ENCODE measurements at regions not wholly inside any gene's neighbourhood (a gene's known extent, or its start where the extent isn't known, plus 50 kb on each side); places are given as distances from the start of the nearest gene placed in this dataset.

- ATAC-seq = no peak
- no peak for TF ChIP-seq TOX (CRISPR knock-in tag; IDR thresholded peaks at IDR 0.05; ENCODE audit: borderline replicate concordance)
- TF ChIP-seq CSDC2 (CRISPR knock-in tag; IDR thresholded peaks at IDR 0.05) = no peak
- TF ChIP-seq PATZ1 (CRISPR knock-in tag; IDR thresholded peaks at IDR 0.05; ENCODE audit: borderline replicate concordance) = no peak
- TF ChIP-seq TCF4 (CRISPR knock-in tag; IDR thresholded peaks at IDR 0.05; ENCODE audit: borderline replicate concordance) = no peak
- no peak for TF ChIP-seq ZFP3 (CRISPR knock-in tag; IDR thresholded peaks at IDR 0.05)
Measured at GRCh38 chr6:18330548-18331081, 56.5 kb upstream of the RNF144B start.

- no peak for TF ChIP-seq ZNF8 (CRISPR knock-in tag; IDR thresholded peaks at IDR 0.05)
- TF ChIP-seq POU6F1 (CRISPR knock-in tag; IDR thresholded peaks at IDR 0.05; ENCODE audit: borderline replicate concordance, low read depth) = no peak
- no peak for TF ChIP-seq ZNF70 (CRISPR knock-in tag; IDR thresholded peaks at IDR 0.05)
- TF ChIP-seq CREB5 (CRISPR knock-in tag; IDR thresholded peaks at IDR 0.05; ENCODE audit: low read depth) = no peak
- TF ChIP-seq ZFP30 (CRISPR knock-in tag; IDR thresholded peaks at IDR 0.05) = no peak
- TF ChIP-seq ESRRG (CRISPR knock-in tag; IDR thresholded peaks at IDR 0.05) = no peak
- TF ChIP-seq ISL1 (CRISPR knock-in tag; IDR thresholded peaks at IDR 0.05) = no peak
- TF ChIP-seq OSR1 (CRISPR knock-in tag; IDR thresholded peaks at IDR 0.05) = no peak
- no peak for TF ChIP-seq CSRNP3 (CRISPR knock-in tag; IDR thresholded peaks at IDR 0.05)
- no peak for TF ChIP-seq ZNF565 (CRISPR knock-in tag; conservative IDR thresholded peaks at IDR 0.05; ENCODE audit: low read depth)
- TF ChIP-seq ZC3H10 (CRISPR knock-in tag; IDR thresholded peaks at IDR 0.05) = no peak
- TF ChIP-seq TSHZ2 (CRISPR knock-in tag; IDR thresholded peaks at IDR 0.05) = no peak
- no peak for TF ChIP-seq RARB (CRISPR knock-in tag; IDR thresholded peaks at IDR 0.05)
- TF ChIP-seq CSDC2 (CRISPR knock-in tag; IDR thresholded peaks at IDR 0.05) = no peak
- TF ChIP-seq PATZ1 (CRISPR knock-in tag; IDR thresholded peaks at IDR 0.05; ENCODE audit: borderline replicate concordance) = no peak
- no peak for TF ChIP-seq ZFP3 (CRISPR knock-in tag; IDR thresholded peaks at IDR 0.05)
- no peak for TF ChIP-seq GLIS3 (CRISPR knock-in tag; IDR thresholded peaks at IDR 0.05)
- no peak for ATAC-seq
Measured at GRCh38 chr6:18329776-18330175, 57.4 kb upstream of the RNF144B start.

GRCh38 chr6:18328540-18328939 is 58.6 kb upstream of the RNF144B start:
- no peak for TF ChIP-seq ZFP30 (CRISPR knock-in tag; IDR thresholded peaks at IDR 0.05)
- TF ChIP-seq CREB5 (CRISPR knock-in tag; IDR thresholded peaks at IDR 0.05; ENCODE audit: low read depth) = no peak
- TF ChIP-seq ISL1 (CRISPR knock-in tag; IDR thresholded peaks at IDR 0.05) = no peak
- TF ChIP-seq ZNF70 (CRISPR knock-in tag; IDR thresholded peaks at IDR 0.05) = no peak
- no peak for TF ChIP-seq SNAI2 (CRISPR knock-in tag; IDR thresholded peaks at IDR 0.05)
- TF ChIP-seq TCF4 (CRISPR knock-in tag; IDR thresholded peaks at IDR 0.05; ENCODE audit: borderline replicate concordance) = no peak
- ATAC-seq = no peak

Data from SK-N-SH treated with all-trans-retinoic acid at 6 μM for 48 hours (cell line).